OCI-LY1 (cell line): ENCODE measurements at regions not wholly inside any gene's neighbourhood (a gene's known extent, or its start where the extent isn't known, plus 50 kb on each side); places are given as distances from the start of the nearest gene placed in this dataset.

Experiments used
- H2AFZ ChIP-seq: fragments of 200-600 bp; sonication (generic), shearing (Covaris generic); 2 replicates; pipeline ENCODE4 v1.6.0; 2014; ENCODE audit warnings: antibody characterized with exemption, mild to moderate bottlenecking, low read length
- H3F3A ChIP-seq: fragments of 200-600 bp; sonication (generic), shearing (Covaris generic); 2 replicates; pipeline ENCODE4 v1.6.0; 2014; ENCODE audit warnings: mild to moderate bottlenecking, antibody characterized with exemption, low read length, moderate library complexity; ENCODE audit not compliant: insufficient read depth
- H3K27ac ChIP-seq: fragments of 200-600 bp; sonication (generic); 2 replicates; pipeline ENCODE4 v1.5.1; 2014; ENCODE audit warnings: low read length, mixed run types, mild to moderate bottlenecking, low read depth; ENCODE audit not compliant: poor library complexity, severe bottlenecking
- H3K27me3 ChIP-seq: fragments of 200-600 bp; sonication (generic); 2 replicates; pipeline ENCODE4 v1.6.0; 2014; ENCODE audit warnings: antibody characterized with exemption, mild to moderate bottlenecking, low read length, moderate library complexity; ENCODE audit not compliant: insufficient read depth
- H3K36me3 ChIP-seq: fragments of 200-600 bp; sonication (generic); 2 replicates; pipeline ENCODE4 v1.6.1; 2014; ENCODE audit warnings: mild to moderate bottlenecking, antibody characterized with exemption, low read length, moderate library complexity, mixed read lengths; ENCODE audit not compliant: insufficient read depth
- H3K4me1 ChIP-seq: fragments of 200-600 bp; sonication (generic); 2 replicates; pipeline ENCODE4 v1.5.1; 2014; ENCODE audit warnings: mild to moderate bottlenecking, low read length, moderate library complexity; ENCODE audit not compliant: insufficient read depth, severe bottlenecking
- H3K4me2 ChIP-seq: fragments of 200-600 bp; sonication (generic), shearing (Covaris generic); 2 replicates; pipeline ENCODE4 v1.6.1; 2014; ENCODE audit warnings: low read length
- H3K4me3 ChIP-seq: fragments of 200-600 bp; sonication (generic); 2 replicates; pipeline ENCODE4 v1.5.1; 2014; ENCODE audit warnings: low read length, low read depth, mild to moderate bottlenecking, mixed read lengths; ENCODE audit not compliant: poor library complexity, severe bottlenecking
- H3K79me2 ChIP-seq: fragments of 200-600 bp; shearing (Covaris generic); 2 replicates; pipeline ENCODE4 v1.6.1; 2016; ENCODE audit warnings: mixed run types, low read length, mixed read lengths; ENCODE audit not compliant: insufficient read depth
- H3K9ac ChIP-seq: fragments of 200-600 bp; sonication (generic), shearing (Covaris generic); 2 replicates; pipeline ENCODE4 v1.6.1; 2014; ENCODE audit warnings: mild to moderate bottlenecking, low read length, mixed read lengths
- H3K9me2 ChIP-seq: fragments of 200-600 bp; sonication (generic), shearing (Covaris generic); 2 replicates; pipeline ENCODE4 v1.6.1; 2014; ENCODE audit warnings: low read depth, mild to moderate bottlenecking, low read length, mixed read lengths
- H3K9me3 ChIP-seq: fragments of 200-600 bp; shearing (Covaris generic); 2 replicates; pipeline ENCODE4 v1.6.1; 2014; ENCODE audit warnings: low read length, mixed read lengths
- H4K20me1 ChIP-seq: fragments of 200-600 bp; sonication (generic), shearing (Covaris generic); 2 replicates; pipeline ENCODE4 v1.6.0; 2016; ENCODE audit warnings: mild to moderate bottlenecking, low read length; ENCODE audit not compliant: insufficient read depth
- EZH2 ChIP-seq: fragments of 200-600 bp; sonication (generic), shearing (Covaris generic); IDR thresholded peaks from 2 replicates; pipeline ENCODE4 v1.8.0; 2017; ENCODE audit warnings: borderline replicate concordance, mixed run types, mild to moderate bottlenecking, antibody characterized with exemption, low read length, moderate library complexity, mixed read lengths
- TF ChIP-seq, protein P1 (sequence below): fragments of 200-600 bp; sonication (generic), shearing (Covaris generic); IDR thresholded peaks from 2 replicates; pipeline ENCODE4 v1.5.1; 2017; ENCODE audit warnings: mild to moderate bottlenecking, antibody characterized with exemption, low read length, moderate library complexity, mixed read lengths

DNA sequence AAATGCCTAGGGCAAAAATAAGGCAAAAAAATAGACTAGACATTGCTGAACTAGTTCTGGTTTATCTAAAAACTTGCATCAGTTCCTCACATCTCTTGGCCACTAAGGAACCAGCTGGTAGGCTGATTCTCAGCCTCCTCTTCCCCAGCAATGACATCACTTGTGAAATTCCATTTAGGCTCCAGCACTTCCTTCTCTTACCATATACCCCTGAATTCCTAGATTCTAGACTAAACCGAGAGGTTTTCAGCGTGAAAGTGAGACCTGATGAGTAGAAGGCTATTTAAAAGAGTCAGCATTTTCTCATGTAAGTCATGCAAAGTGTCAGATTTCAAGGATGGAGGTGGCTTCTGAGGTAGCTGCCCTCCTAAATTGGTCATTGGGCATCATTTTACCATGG lies 247.1 kb upstream of the CDIN1 start:
- Histone ChIP-seq H3K4me1 (no peaks in the 10 kb centered on the region), H3K4me2 (no peak overlapping the region), H4K20me1 (no peaks in the 10 kb centered on the region), H3K4me3 (no peak overlapping the region), H3K9me2 (no peaks in the 10 kb centered on the region), H3K36me3 (no peaks in the 10 kb centered on the region), H3F3A (no peaks in the 10 kb centered on the region), H3K27ac (no peak overlapping the region), H3K9me3 (no peaks in the 10 kb centered on the region), H2AFZ (no peak overlapping the region), H3K9ac (no peak overlapping the region), H3K27me3 (no peaks in the 10 kb centered on the region), H3K79me2 (no peaks in the 10 kb centered on the region)
- TF ChIP-seq, protein P1, sequence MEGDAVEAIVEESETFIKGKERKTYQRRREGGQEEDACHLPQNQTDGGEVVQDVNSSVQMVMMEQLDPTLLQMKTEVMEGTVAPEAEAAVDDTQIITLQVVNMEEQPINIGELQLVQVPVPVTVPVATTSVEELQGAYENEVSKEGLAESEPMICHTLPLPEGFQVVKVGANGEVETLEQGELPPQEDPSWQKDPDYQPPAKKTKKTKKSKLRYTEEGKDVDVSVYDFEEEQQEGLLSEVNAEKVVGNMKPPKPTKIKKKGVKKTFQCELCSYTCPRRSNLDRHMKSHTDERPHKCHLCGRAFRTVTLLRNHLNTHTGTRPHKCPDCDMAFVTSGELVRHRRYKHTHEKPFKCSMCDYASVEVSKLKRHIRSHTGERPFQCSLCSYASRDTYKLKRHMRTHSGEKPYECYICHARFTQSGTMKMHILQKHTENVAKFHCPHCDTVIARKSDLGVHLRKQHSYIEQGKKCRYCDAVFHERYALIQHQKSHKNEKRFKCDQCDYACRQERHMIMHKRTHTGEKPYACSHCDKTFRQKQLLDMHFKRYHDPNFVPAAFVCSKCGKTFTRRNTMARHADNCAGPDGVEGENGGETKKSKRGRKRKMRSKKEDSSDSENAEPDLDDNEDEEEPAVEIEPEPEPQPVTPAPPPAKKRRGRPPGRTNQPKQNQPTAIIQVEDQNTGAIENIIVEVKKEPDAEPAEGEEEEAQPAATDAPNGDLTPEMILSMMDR: no peak
- no peak for TF ChIP-seq EZH2

DNA sequence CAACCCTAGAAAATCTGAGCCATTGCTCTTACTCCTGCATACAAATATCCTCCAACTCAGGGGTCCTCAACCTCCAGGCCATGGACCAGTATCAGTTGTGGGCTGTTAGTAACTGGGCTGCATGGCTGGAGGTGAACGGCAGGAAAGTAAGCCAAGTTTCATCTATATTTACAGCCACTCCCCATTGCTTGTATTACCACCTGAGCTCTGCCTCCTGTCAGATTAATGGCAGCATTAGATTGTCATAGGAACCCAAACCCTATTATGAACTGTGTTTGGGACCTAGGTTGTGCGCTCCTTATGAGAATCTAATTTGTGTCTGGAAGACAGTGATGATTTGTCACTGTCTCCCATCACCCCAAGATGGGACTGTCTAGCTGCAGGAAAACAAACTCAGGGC lies 246.5 kb upstream of the CDIN1 start:
- Histone ChIP-seq H3K4me1 (no peaks in the 10 kb centered on the region), H3F3A (no peaks in the 10 kb centered on the region), H3K9me2 (no peaks in the 10 kb centered on the region), H3K36me3 (no peaks in the 10 kb centered on the region), H3K9ac (no peak overlapping the region), H3K4me3 (no peak overlapping the region), H4K20me1 (no peaks in the 10 kb centered on the region), H3K27me3 (no peaks in the 10 kb centered on the region), H3K79me2 (no peaks in the 10 kb centered on the region), H3K9me3 (no peaks in the 10 kb centered on the region), H2AFZ (no peak overlapping the region), H3K4me2 (no peak overlapping the region), H3K27ac (no peak overlapping the region)
- no peak for TF ChIP-seq EZH2

DNA sequence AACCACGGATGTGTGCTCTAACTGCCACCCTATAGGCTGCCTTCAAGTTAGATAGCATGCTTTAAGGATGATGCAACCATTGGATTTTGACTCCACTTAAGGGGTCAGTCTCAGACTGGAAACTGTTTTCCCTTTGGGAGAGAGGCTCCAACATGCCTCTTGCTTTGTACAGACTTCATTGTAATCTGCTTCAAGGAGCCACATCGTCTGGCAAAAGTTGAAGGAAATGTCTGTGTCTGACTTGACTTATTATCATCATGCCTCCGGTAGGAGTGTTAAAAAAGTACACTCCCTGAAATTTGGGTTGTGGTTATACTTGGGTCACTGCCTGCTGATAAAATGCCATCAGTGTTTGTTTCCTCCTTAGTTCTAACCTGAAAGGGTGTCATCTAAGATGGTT lies 245.4 kb upstream of the CDIN1 start:
- Histone ChIP-seq H2AFZ (no peak overlapping the region), H3K79me2 (no peaks in the 10 kb centered on the region), H3K4me2 (no peak overlapping the region), H3F3A (no peaks in the 10 kb centered on the region), H3K9me2 (no peaks in the 10 kb centered on the region), H3K9me3 (no peaks in the 10 kb centered on the region), H4K20me1 (no peaks in the 10 kb centered on the region), H3K27me3 (no peaks in the 10 kb centered on the region), H3K27ac (no peak overlapping the region), H3K36me3 (no peaks in the 10 kb centered on the region), H3K9ac (no peak overlapping the region), H3K4me3 (no peak overlapping the region), H3K4me1 (no peaks in the 10 kb centered on the region)
- TF ChIP-seq, protein P1: no peak
- TF ChIP-seq EZH2: no peak

- no peak for TF ChIP-seq EZH2
- TF ChIP-seq, protein P1: no peak
- H3K79me2 ChIP-seq: no peaks in the 10 kb centered on the region
- H3K9ac ChIP-seq: no peak overlapping the region
- no peak overlapping the region for H3K4me3 ChIP-seq
- H3K9me2 ChIP-seq: no peaks in the 10 kb centered on the region
- no peak overlapping the region for H2AFZ ChIP-seq
- no peaks in the 10 kb centered on the region for H3K27me3 ChIP-seq
- no peaks in the 10 kb centered on the region for H3K9me3 ChIP-seq
- H3F3A ChIP-seq: no peaks in the 10 kb centered on the region
- H3K27ac ChIP-seq: no peak overlapping the region
- no peaks in the 10 kb centered on the region for H3K4me1 ChIP-seq
- no peaks in the 10 kb centered on the region for H3K36me3 ChIP-seq
- no peaks in the 10 kb centered on the region for H4K20me1 ChIP-seq
- no peak overlapping the region for H3K4me2 ChIP-seq
Measured at GRCh38 chr15:36335224-36335623, 244.2 kb upstream of the CDIN1 start.
